NCI-H345 treated with DMSO at 0.1 percent for 48 hours (cell line): ENCODE measurements at regions not wholly inside any gene's neighbourhood (a gene's known extent, or its start where the extent isn't known, plus 50 kb on each side); places are given as distances from the start of the nearest gene placed in this dataset.

Source experiments
- DNase-seq: peaks from one replicate; lab custom pipeline; 2025; ENCODE audit not compliant: unreplicated experiment; lab: John Stamatoyannopoulos, UW

DNA sequence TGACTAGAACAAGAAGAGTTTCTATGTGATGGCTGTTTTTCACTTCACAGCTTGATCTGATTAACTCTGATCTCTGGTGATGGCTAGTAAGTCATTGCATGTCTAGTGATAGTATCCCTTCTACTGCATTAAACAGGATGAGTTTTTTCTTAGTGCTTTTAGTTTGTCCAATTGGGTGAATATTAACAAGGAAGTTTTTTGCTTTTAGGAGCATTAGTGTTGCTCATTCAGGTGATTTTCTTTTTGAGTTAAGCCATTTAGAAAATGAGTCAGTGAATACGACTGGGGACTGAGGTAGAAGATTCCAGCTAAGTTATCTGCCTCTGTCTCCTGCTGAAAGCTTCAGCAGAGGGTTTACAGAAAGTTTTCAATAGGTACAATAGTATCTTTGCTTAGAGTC, 306.7 kb downstream of the PIK3C3 start:
- DNase-seq: no peak

DNA sequence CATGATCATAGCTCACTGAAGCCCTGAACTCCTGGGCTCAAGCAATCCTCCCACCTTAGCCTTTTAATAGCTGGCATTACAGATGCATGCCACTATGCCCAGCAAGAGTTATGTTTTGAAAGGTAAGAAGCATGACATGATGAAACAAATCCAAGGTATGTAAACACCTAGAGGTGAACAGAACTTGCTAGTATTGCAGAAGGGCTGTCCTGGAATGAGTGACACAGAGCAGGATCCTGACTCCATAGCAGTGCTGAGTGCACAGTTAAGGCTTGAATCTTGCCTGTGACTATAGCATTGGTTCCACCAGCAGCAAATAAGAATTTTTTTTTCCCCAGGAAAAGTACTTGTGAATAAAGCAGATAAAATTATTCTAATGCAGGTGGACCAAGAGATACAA, 309.5 kb downstream of the PIK3C3 start:
- no peak for DNase-seq

DNA sequence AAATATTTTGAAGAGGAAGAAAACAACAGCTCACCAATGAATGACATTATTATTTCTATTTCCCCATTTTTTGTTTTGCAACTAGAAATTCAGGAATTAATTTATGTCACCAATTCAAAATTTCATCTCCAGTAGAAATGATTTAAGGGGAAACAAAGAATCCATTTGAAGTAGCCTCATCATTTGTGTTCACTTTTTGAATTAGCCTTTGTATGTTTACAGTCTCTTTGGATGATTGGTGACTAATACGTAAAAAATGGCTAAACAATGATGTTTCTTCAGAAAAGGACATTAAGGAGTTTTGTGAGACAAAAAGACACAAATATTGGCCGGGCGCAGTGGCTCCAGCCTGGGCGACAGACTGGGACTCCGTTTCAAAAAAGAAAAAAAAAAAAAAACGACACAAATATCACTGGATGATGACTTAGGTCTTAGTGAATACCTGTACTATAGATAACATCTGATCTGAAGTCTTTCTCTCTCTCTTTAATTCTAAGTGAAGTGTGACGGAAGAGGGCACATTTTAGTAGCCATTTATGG, 313.2 kb downstream of the PIK3C3 start:
- DNase-seq: no peak

DNA sequence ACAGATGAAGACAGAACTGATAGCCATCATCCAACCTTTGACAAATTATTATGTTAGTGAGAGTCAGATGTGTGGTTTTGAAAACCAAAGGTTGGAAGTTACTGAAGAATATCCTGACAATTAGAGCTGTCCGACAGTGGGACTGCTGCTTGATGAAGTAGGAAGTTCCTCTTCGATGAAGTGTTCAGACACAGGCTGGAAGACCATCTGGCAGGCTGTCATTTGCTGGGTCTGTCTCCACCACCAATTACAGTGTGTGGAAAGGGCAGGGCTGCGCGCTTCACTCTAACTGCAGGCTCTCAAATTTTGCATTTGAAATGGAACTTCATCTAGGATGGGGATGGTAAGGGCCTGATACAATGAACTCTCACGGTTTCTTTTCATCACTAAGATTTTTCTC, 313.8 kb downstream of the PIK3C3 start:
- no peak for DNase-seq

DNA sequence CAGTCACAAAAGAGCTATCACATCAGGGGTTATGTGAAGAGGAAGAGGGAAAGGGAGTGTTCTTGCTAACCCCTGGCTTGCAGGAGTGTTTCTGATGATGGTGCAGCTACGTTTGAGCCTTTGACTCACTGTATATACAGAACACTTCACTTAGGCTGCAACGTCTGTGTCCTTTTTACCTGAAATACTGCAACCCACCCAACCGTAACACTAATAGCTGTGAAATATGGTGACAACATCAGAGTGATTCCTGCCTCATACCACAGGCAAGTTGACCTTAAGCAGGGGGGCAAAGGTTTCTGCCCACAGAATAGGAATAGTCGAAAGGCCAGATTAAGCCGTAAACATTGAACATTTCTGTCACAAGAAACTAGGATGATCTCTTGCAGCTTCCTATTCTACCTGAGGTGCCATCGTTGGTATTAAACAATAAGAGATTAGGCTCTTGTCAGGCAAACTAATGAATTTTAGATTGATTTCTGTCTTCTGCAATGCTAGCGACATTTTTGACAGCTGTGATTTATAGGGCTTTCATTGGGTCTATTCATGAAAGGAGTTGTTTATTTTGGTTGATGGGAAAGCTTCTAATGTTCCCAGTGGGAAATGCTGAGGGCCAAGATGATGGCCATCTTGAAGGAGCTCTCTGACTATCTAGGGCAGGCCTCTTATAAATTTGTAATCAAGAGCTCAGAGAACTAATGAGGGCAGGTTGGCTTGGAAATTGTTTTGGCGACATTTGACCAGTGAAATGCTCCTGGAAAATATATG, 316.8 kb downstream of the PIK3C3 start:
- DNase-seq: no peak

- no peak for DNase-seq
Observed at GRCh38 chr18:42274488-42275137, 319.6 kb downstream of the PIK3C3 start.

GRCh38 chr18:42275138-42275535, 320.1 kb downstream of the PIK3C3 start:
- no peak for DNase-seq

DNA sequence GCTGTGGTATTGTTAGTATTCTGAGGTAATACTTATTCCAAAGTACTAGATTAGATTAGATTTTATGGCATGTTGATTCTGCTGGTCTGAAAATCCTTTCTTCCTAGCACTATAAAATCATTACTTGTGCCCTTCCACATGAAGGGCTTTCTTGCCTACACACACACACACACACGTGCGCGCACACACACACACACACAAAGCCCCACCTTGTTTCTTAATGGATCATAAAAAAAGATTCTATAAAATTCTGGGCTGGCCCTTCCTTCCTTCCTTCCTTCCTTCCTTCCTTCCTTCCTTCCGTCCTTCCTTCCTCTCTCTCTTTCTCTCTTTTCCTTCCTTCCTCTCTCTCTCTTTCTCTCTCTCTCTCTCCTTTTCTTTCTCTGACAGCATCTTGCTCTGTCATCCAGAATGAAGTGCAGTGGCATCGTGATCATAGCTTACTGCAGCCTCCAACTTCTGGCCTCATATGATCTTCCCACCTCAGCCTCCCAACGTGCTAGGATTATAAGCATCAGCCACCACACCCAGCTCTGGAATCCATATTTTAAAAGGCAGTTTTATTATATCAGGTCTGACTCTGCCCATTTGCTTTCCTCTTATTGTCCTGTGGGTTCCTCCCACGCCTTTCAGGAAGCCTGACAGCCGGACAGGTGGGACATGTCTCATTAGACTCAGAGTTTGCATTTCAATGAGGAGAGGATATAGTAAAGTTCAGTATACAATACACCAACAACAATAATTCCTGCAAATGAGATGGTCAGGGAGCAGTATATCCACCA, 321.1 kb downstream of the PIK3C3 start:
- no peak for DNase-seq

GRCh38 chr18:42281124-42281523, 326.1 kb downstream of the PIK3C3 start:
- no peak for DNase-seq

- no peak for DNase-seq
Observed at GRCh38 chr18:42281851-42282250, 326.8 kb downstream of the PIK3C3 start.

DNA sequence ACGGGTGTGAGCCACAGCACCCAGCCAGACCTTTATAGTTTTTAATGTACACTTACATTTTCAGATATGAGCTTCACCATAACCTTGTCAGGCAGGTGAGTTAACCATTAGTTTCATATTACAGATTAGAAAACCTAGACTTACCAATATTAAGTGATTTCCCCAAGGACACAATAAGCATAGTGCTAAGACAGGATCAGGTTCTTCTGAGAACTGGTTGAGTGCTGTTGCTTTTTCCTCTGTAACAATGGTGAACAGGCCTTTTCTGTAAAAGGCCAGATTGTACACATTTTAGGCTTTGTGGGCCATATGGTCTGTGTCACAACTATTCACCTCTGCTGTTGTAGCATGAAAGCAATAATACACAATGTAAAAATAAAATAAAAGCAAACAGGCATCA, 332.0 kb downstream of the PIK3C3 start:
- DNase-seq: no peak

- DNase-seq: no peak
Observed at GRCh38 chr18:42288129-42288528, 333.1 kb downstream of the PIK3C3 start.

DNA sequence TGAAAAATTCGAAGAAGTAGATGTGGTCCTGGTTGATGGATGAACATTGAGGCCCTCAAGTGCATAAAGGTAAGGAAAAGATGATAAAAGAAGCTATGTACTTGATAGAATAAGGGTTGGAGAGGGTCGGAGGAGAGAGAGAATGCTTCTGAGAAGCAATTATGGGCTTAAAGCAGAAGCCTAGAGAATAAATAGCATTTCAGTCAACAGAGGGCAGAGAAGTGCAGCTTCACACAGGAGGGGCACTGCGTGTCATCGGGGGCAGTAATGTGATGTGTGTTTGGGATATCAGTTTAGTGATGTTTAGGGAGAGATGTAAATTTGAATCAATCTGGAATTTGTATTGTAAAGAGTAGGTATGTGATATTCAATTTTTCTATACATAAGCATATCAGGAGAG, 334.5 kb downstream of the PIK3C3 start:
- no peak for DNase-seq

- DNase-seq: no peak
Observed at GRCh38 chr18:42290318-42291307, 335.6 kb downstream of the PIK3C3 start.

GRCh38 chr18:42292654-42293053, 337.6 kb downstream of the PIK3C3 start:
- no peak for DNase-seq

DNA sequence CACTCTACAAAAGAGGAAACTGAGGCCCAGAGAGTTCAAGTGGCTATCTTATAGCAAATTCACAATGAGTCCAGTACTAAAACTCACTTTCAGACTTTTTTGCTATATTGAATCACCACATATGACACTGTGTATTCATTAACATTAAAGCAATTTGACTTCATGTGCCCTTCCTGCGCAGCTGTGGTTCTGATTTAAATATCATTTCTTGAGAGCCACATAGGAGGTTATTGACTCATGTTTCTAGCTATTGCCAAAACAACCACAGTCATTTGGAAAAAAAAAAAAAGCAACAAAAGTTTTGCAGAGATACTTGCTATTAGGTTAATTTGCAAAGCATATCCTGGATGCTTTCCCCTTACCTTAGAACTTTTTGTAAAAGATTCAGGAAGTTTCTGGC, 341.2 kb downstream of the PIK3C3 start:
- no peak for DNase-seq

GRCh38 chr18:42296723-42297122, 341.7 kb downstream of the PIK3C3 start:
- no peak for DNase-seq

DNA sequence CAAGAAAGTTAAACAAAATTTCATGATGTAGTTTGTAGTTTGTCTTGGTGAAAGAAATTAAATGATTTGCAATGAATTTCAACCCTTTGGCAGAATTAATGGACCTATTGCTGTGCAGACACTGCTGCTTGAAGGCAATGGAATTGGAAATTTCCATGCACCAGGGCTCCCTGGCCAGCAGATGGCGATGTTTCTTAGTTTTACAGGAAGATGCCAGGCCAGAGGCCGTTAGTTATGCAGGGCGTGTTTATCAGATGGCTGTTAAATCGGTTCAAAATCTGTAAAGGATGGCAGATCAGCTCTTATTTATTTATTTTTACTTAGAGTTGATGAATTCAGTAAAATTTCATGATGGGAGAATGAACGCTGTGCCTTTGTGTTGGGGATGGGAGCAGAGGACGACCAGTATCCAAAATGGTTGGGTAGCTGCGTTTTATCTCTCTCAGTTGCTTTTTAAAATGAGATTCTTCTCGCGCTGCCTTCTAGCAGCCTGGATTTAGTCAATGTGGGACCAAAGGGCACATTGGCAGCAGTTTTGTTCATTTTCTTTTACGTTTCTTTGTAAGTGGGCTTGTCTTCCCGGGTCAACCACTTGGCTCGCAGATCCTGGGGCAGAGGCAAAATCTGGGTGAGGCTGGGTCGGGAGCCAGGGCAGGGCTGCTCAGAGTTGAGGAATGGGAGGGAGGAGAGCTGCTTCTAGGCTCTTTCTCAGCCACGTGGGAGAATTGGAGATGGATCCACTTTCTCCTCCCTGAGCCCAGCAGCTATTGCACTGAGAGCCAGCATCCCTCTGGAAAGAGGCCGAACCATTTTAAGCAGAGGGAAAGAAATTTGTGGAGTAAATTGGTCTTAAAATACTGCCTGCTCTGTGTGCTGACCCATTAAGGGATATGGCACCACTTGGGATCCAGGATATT, 344.0 kb downstream of the PIK3C3 start:
- peak; percentile 62 for DNase-seq

GRCh38 chr18:42305869-42306593, 351.0 kb downstream of the PIK3C3 start:
- no peak for DNase-seq
